C4-2B (cell line): ENCODE measurements at regions not wholly inside any gene's neighbourhood (a gene's known extent, or its start where the extent isn't known, plus 50 kb on each side); places are given as distances from the start of the nearest gene placed in this dataset.

Source experiments
- H3K27ac ChIP-seq: fragments of 450-650 bp; 2 replicates; pipeline ENCODE4 v1.5.1; 2017
- CTCF ChIP-seq: fragments of 450-650 bp; conservative IDR thresholded peaks from 2 replicates; pipeline ENCODE4 v1.5.1; 2017; ENCODE audit warnings: mild to moderate bottlenecking
- ZFX ChIP-seq: fragments of 450-650 bp; IDR thresholded peaks from 2 replicates; pipeline ENCODE4 v1.6.1; 2017

- no peak overlapping the region for H3K27ac ChIP-seq
- TF ChIP-seq ZFX (no peak), CTCF (no peak)
Measured at GRCh38 chr1:55839626-55840025, 624.5 kb upstream of the USP24 start.

- TF ChIP-seq CTCF (no peak), ZFX (no peak)
- H3K27ac ChIP-seq: no peak overlapping the region
Measured at GRCh38 chr1:55839221-55839620, 624.1 kb upstream of the USP24 start.

- no peak overlapping the region for H3K27ac ChIP-seq
- TF ChIP-seq ZFX (no peak), CTCF (no peak)
Measured at GRCh38 chr1:55836086-55836485, 620.9 kb upstream of the USP24 start.

- H3K27ac ChIP-seq: no peak overlapping the region
- no peak for TF ChIP-seq ZFX
- TF ChIP-seq CTCF: no peak
Measured at GRCh38 chr1:55833529-55834091, 618.4 kb upstream of the USP24 start.

- no peak overlapping the region for H3K27ac ChIP-seq
- no peak for TF ChIP-seq ZFX
- no peak for TF ChIP-seq CTCF
Measured at GRCh38 chr1:55831759-55832158, 616.6 kb upstream of the USP24 start.

GRCh38 chr1:55828044-55828443 lies 612.9 kb upstream of the USP24 start:
- TF ChIP-seq CTCF (no peak), ZFX (no peak)
- no peak overlapping the region for H3K27ac ChIP-seq

GRCh38 chr1:55827350-55827749 lies 612.2 kb upstream of the USP24 start:
- no peak overlapping the region for H3K27ac ChIP-seq
- TF ChIP-seq CTCF: no peak
- no peak for TF ChIP-seq ZFX
